Spleen (tissue), 11 donors: ENCODE measurements at regions not wholly inside any gene's neighbourhood (a gene's known extent, or its start where the extent isn't known, plus 50 kb on each side); places are given as distances from the start of the nearest gene placed in this dataset.

Source experiments
- DNase-seq: peaks from one replicate; pipeline ENCODE4 v3.0.0-alpha.2; 2020
- H3K27ac ChIP-seq, 8 donors: fragments of 200-600 bp; sonication (generic) in 7 of 8; 1 replicate in 4 of 8; 2 replicates in 4 of 8; pipeline versions ENCODE4 v1.5.0 to v1.8.0; 2016 to 2021; ENCODE audit warnings: inconsistent platforms in 4 of 8, mild to moderate bottlenecking in 4 of 8, moderate library complexity in 1 of 8
- H3K27me3 ChIP-seq, 7 donors: fragments of 200-600 bp; sonication (generic) in 6 of 7; replicated peaks in 1 of 7; 1 replicate in 4 of 7; 2 replicates in 3 of 7; pipeline versions ENCODE4 v1.5.0 to v1.8.0; 2016 to 2021; ENCODE audit warnings: inconsistent platforms in 3 of 7, mild to moderate bottlenecking in 1 of 7
- H3K36me3 ChIP-seq, 6 donors: fragments of 200-600 bp; sonication (generic) in 5 of 6; 1 replicate in 4 of 6; 2 replicates in 2 of 6; pipeline versions ENCODE4 v1.5.0 to v1.8.0; 2016 to 2021; ENCODE audit warnings: inconsistent platforms in 2 of 6
- H3K4me1 ChIP-seq, 6 donors: fragments of 200-600 bp; sonication (generic) in 5 of 6; 1 replicate in 3 of 6; 2 replicates in 3 of 6; pipeline versions ENCODE4 v1.5.0 to v1.8.0; 2016 to 2021; ENCODE audit warnings: inconsistent platforms in 3 of 6
- H3K4me3 ChIP-seq, 8 donors: fragments of 200-600 bp; sonication (generic) in 7 of 8; 1 replicate in 4 of 8; 2 replicates in 4 of 8; pipeline versions ENCODE4 v1.5.0 to v1.8.0; 2016 to 2021; ENCODE audit warnings: inconsistent platforms in 4 of 8, mild to moderate bottlenecking in 4 of 8, moderate library complexity in 2 of 8
- H3K9me3 ChIP-seq, 8 donors: fragments of 200-600 bp; sonication (generic) in 7 of 8; 1 replicate in 4 of 8; 2 replicates in 4 of 8; pipeline versions ENCODE4 v1.5.0 to v1.8.0; 2016 to 2021; ENCODE audit warnings: inconsistent platforms in 4 of 8
- CTCF ChIP-seq, 11 experiments: fragments of 200-600 bp in 7 of 11; fragments of 450-650 bp in 4 of 11; sonication (generic) in 4 of 11; IDR thresholded peaks in 8 of 11; conservative IDR thresholded peaks in 3 of 11; 1 replicate in 7 of 11; 2 replicates in 4 of 11; pipeline versions ENCODE4 v1.4.0 to v1.8.0; 2016 to 2021; ENCODE audit warnings: antibody characterized with exemption in 11 of 11, inconsistent platforms in 4 of 11, mild to moderate bottlenecking in 1 of 11
- POLR2A ChIP-seq, 3 donors: fragments of 450-650 bp; IDR thresholded peaks; one replicate each; pipeline ENCODE4 v1.5.1; 2017; ENCODE audit warnings: antibody characterized with exemption in 3 of 3, mild to moderate bottlenecking in 1 of 3
- POLR2AphosphoS5 ChIP-seq, 3 donors: sonication (generic); formaldehyde crosslinking; IDR thresholded peaks; one replicate each; pipeline ENCODE4 v1.5.1; 2017; ENCODE audit warnings: antibody characterized with exemption in 3 of 3
- WGBS, 5 donors: extraction: QIAGEN DNeasy Blood & Tissue Kit in 3 of 5; methylation state at CpG; one replicate each; pipeline versions ENCODE4 v1.1.5 to v1.1.7; 2013 to 2018; 5-methylcytosine and 5-hydroxymethylcytosine counted together
- intact Hi-C: fragments of 100-400 bp; cut with DNase I; formaldehyde crosslinking; loops from one replicate; pipeline ENCODE4 v1.15.0; 2023; ENCODE audit warnings: low total_unique reads
- donor health status: healthy with polysubstance abuse.
- donor health status: DM: no; HTN: no; CAD: no; lungs with moderate emphysema.
- donor health status: DM: no; HTN: no; CAD: no.
- donor health status: Bipolar disorder and iron deficiency.
- donor health status: healthy.
- donor health status: DM: no; HTN: no; CAD: no.
- donor health status: DM: yes; HTN: yes; CAD: no.

- peaks cover 0 to 11% (median 0%) of the 10 kb centered on the region in 7 donors for H3K27me3 ChIP-seq
- peaks cover 0 to 18% (median 13%) of the 10 kb centered on the region in 8 donors for H3K9me3 ChIP-seq
- H3K4me1 ChIP-seq = no peaks in the 10 kb centered on the region
- WGBS, 5 donors = 85 to 91% (median 89%) methylated on average over 6 to 7 of the region's 7 CpGs
- TF ChIP-seq CTCF (IDR thresholded peaks at IDR 0.05 in 8 of 11, conservative IDR thresholded peaks at IDR 0.05 in 3 of 11) (no peak), POLR2AphosphoS5 (IDR thresholded peaks at IDR 0.05) (no peak), POLR2A (IDR thresholded peaks at IDR 0.05) (no peak)
- no peaks in the 10 kb centered on the region for H3K36me3 ChIP-seq
- intact Hi-C loops = no loop called here
- no peak for DNase-seq
- no peak overlapping the region for H3K27ac ChIP-seq
- H3K4me3 ChIP-seq = no peak overlapping the region
These were observed 174.6 kb upstream of the C14orf180 start for GRCh38 chr14:104404922-104405321.

- Histone ChIP-seq H3K4me1 (no peaks in the 10 kb centered on the region), H3K9me3 (peaks cover 0 to 18% (median 13%) of the 10 kb centered on the region in 8 donors), H3K4me3 (no peak overlapping the region), H3K27ac (no peak overlapping the region), H3K27me3 (peaks cover 0 to 11% (median 0%) of the 10 kb centered on the region in 7 donors), H3K36me3 (no peaks in the 10 kb centered on the region)
- intact Hi-C loops = no loop called here
- TF ChIP-seq POLR2AphosphoS5 (IDR thresholded peaks at IDR 0.05) = no peak
- TF ChIP-seq CTCF (IDR thresholded peaks at IDR 0.05 in 8 of 11, conservative IDR thresholded peaks at IDR 0.05 in 3 of 11) = no peak
- TF ChIP-seq POLR2A (IDR thresholded peaks at IDR 0.05) = no peak
- WGBS, 5 donors = 79 to 88% (median 85%) methylated on average over 9 of the region's 9 CpGs
- no peak for DNase-seq
These were observed 174.0 kb upstream of the C14orf180 start for GRCh38 chr14:104405360-104406226.

GRCh38 chr14:104406831-104407230 lies 172.7 kb upstream of the C14orf180 start:
- Histone ChIP-seq H3K27ac (no peak overlapping the region), H3K27me3 (peaks cover 0 to 11% (median 0%) of the 10 kb centered on the region in 7 donors), H3K4me3 (no peak overlapping the region), H3K9me3 (peaks cover 0 to 18% (median 13%) of the 10 kb centered on the region in 8 donors), H3K36me3 (no peaks in the 10 kb centered on the region), H3K4me1 (no peaks in the 10 kb centered on the region)
- DNase-seq = no peak
- WGBS, 5 donors = 74 to 88% (median 80%) methylated on average over 5 of the region's 5 CpGs
- intact Hi-C loops = no loop called here
- TF ChIP-seq POLR2A (IDR thresholded peaks at IDR 0.05) (no peak), POLR2AphosphoS5 (IDR thresholded peaks at IDR 0.05) (no peak), CTCF (IDR thresholded peaks at IDR 0.05 in 8 of 11, conservative IDR thresholded peaks at IDR 0.05 in 3 of 11) (no peak)

- 51 to 69% (median 58%) methylated on average over 1 of the region's 1 CpG for WGBS, 5 donors
- intact Hi-C loops = no loop called here
- H3K4me3 ChIP-seq = no peak overlapping the region
- no peak for TF ChIP-seq CTCF (IDR thresholded peaks at IDR 0.05 in 8 of 11, conservative IDR thresholded peaks at IDR 0.05 in 3 of 11)
- TF ChIP-seq POLR2A (IDR thresholded peaks at IDR 0.05) = no peak
- no peak for TF ChIP-seq POLR2AphosphoS5 (IDR thresholded peaks at IDR 0.05)
- no peaks in the 10 kb centered on the region for H3K9me3 ChIP-seq
- H3K36me3 ChIP-seq = no peaks in the 10 kb centered on the region
- H3K27ac ChIP-seq = no peak overlapping the region
- no peaks in the 10 kb centered on the region for H3K4me1 ChIP-seq
- no peaks in the 10 kb centered on the region for H3K27me3 ChIP-seq
- DNase-seq = no peak
These were observed 163.2 kb upstream of the C14orf180 start for GRCh38 chr14:104416383-104416782.
